Peyer's patch (tissue), 4 donors: ENCODE measurements at regions not wholly inside any gene's neighbourhood (a gene's known extent, or its start where the extent isn't known, plus 50 kb on each side); places are given as distances from the start of the nearest gene placed in this dataset.

ENCODE experiments used
- CTCF ChIP-seq, 6 experiments: fragments of 450-650 bp in 4 of 6; fragments of 200-600 bp in 2 of 6; sonication (generic) in 1 of 6; IDR thresholded peaks; one replicate each; pipeline ENCODE4 v1.5.1; 2017 to 2019; ENCODE audit warnings: antibody characterized with exemption in 6 of 6, mild to moderate bottlenecking in 3 of 6, moderate library complexity in 1 of 6
- POLR2A ChIP-seq, 2 donors: fragments of 450-650 bp; IDR thresholded peaks; one replicate each; pipeline ENCODE4 v1.5.1; 2017; ENCODE audit warnings: antibody characterized with exemption in 2 of 2, mild to moderate bottlenecking in 2 of 2, moderate library complexity in 2 of 2

- no peak for TF ChIP-seq CTCF (IDR thresholded peaks at IDR 0.05)
- no peak for TF ChIP-seq POLR2A (IDR thresholded peaks at IDR 0.05)
These were observed 553.7 kb downstream of the USP25 start for GRCh38 chr21:16283516-16283915.
